Mesendoderm (in vitro differentiated cells): ENCODE measurements at regions not wholly inside any gene's neighbourhood (a gene's known extent, or its start where the extent isn't known, plus 50 kb on each side); places are given as distances from the start of the nearest gene placed in this dataset.

Experiments
- DNase-seq: peaks from one replicate; pipeline ENCODE4 v3.0.0; 2013
- H2AK5ac ChIP-seq: 2 replicates; pipeline ENCODE4 v1.6.1; 2013; ENCODE audit warnings: low read length, inconsistent platforms
- H2BK120ac ChIP-seq: 2 replicates; pipeline ENCODE4 v1.6.1; 2013; ENCODE audit warnings: low read depth, mild to moderate bottlenecking, low read length, moderate library complexity, mixed read lengths
- H2BK15ac ChIP-seq: replicated peaks from 2 replicates; pipeline ENCODE4 v1.6.1; 2013; ENCODE audit warnings: low read depth, mild to moderate bottlenecking, moderate library complexity
- H2BK5ac ChIP-seq: 2 replicates; pipeline ENCODE4 v1.6.1; 2013; ENCODE audit warnings: low read length, inconsistent platforms
- H3K18ac ChIP-seq: 2 replicates; pipeline ENCODE4 v1.6.1; 2013; ENCODE audit warnings: mild to moderate bottlenecking, low read length, mixed read lengths
- H3K23ac ChIP-seq: one replicate; pipeline ENCODE4 v1.6.1; 2013; ENCODE audit warnings: low read length
- H3K27ac ChIP-seq: 2 replicates; pipeline ENCODE4 v1.5.1; 2013; ENCODE audit warnings: low read depth, mild to moderate bottlenecking, inconsistent platforms, low read length, moderate library complexity
- H3K27me3 ChIP-seq: 2 replicates; pipeline ENCODE4 v1.6.1; 2013; ENCODE audit warnings: low read length, control low read depth, mild to moderate bottlenecking, inconsistent platforms; ENCODE audit not compliant: insufficient read depth, poor library complexity
- H3K36me3 ChIP-seq: 2 replicates; pipeline ENCODE4 v1.6.1; 2013; ENCODE audit warnings: low read length, inconsistent platforms; ENCODE audit not compliant: control insufficient read depth, insufficient read depth
- H3K4ac ChIP-seq: one replicate; pipeline ENCODE4 v1.6.1; 2013; ENCODE audit warnings: low read depth, mild to moderate bottlenecking, low read length, moderate library complexity
- H3K4me1 ChIP-seq: 2 replicates; pipeline ENCODE4 v1.6.1; 2013; ENCODE audit warnings: low read depth, low read length, inconsistent platforms; ENCODE audit not compliant: control insufficient read depth
- H3K4me2 ChIP-seq: 2 replicates; pipeline ENCODE4 v1.6.1; 2013; ENCODE audit warnings: low read length
- H3K4me3 ChIP-seq: 2 replicates; pipeline ENCODE4 v1.5.1; 2013; ENCODE audit warnings: mild to moderate bottlenecking, low read length
- H3K56ac ChIP-seq: one replicate; pipeline ENCODE4 v1.6.1; 2013; ENCODE audit warnings: low read length
- H3K79me1 ChIP-seq: 2 replicates; pipeline ENCODE4 v1.6.1; 2013; ENCODE audit warnings: low read length, inconsistent platforms
- H3K79me2 ChIP-seq: 2 replicates; pipeline ENCODE4 v1.6.1; 2013; ENCODE audit warnings: mild to moderate bottlenecking, low read length; ENCODE audit not compliant: control insufficient read depth, insufficient read depth
- H3K9ac ChIP-seq: 2 replicates; pipeline ENCODE4 v1.6.1; 2013; ENCODE audit warnings: low read length, inconsistent platforms
- H4K5ac ChIP-seq: one replicate; pipeline ENCODE4 v1.6.1; 2013; ENCODE audit warnings: low read length
- H4K8ac ChIP-seq: one replicate; pipeline ENCODE4 v1.6.1; 2013; ENCODE audit warnings: low read depth, mild to moderate bottlenecking, control low read depth, low read length, moderate library complexity
- WGBS: extraction: QIAGEN DNeasy Blood & Tissue Kit; methylation state at CpG from one replicate; pipeline ENCODE4 v1.1.7; 2013; ENCODE audit warnings: low lambda C conversion rate, missing lambda C conversion rate; ENCODE audit not compliant: insufficient coverage; ENCODE audit errors: extremely low coverage; 5-methylcytosine and 5-hydroxymethylcytosine counted together

DNA sequence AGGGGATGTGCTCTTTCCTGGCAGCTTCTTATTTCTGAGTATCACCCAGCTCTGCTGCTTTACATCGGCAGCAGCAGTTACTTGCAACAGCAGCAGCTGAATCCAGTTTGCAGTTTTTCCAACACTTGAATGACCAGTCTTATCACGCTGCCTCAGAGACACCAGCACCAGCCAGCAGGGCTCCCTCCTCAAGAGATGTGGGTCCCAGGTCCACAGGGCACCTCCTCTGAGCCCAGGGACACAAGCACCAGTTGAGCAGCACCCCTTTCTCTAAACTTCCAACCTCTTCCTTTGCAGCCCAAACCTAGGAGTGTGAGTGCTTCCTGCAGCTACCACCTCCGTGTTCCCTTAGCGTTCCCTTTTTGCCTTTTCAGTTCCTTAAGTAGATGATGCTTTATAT is 50.4 kb upstream of the YPEL5 start:
- H3K36me3 ChIP-seq, result no peaks in the 10 kb centered on the region
- no peak overlapping the region for H3K4me3 ChIP-seq
- no CpG with 5 or more reads among the region's 4 CpGs for whole genome bisulfite sequencing
- H2BK5ac ChIP-seq, result no peak overlapping the region
- no peak overlapping the region for H3K4me2 ChIP-seq
- no peak overlapping the region for H3K9ac ChIP-seq
- no peak overlapping the region for H2AK5ac ChIP-seq
- no peak overlapping the region for H3K27ac ChIP-seq
- H3K79me1 ChIP-seq, result no peaks in the 10 kb centered on the region
- H3K18ac ChIP-seq, result no peak overlapping the region
- no peak for DNase-seq
- H4K5ac ChIP-seq, result no peak overlapping the region
- no peak overlapping the region for H4K8ac ChIP-seq
- no peaks in the 10 kb centered on the region for H3K4me1 ChIP-seq
- H3K27me3 ChIP-seq, result no peaks in the 10 kb centered on the region
- H3K79me2 ChIP-seq, result no peaks in the 10 kb centered on the region
- H3K56ac ChIP-seq, result no peak overlapping the region
- no peak overlapping the region for H3K4ac ChIP-seq
- H2BK15ac ChIP-seq, result no peak overlapping the region
- no peak overlapping the region for H3K23ac ChIP-seq
- H2BK120ac ChIP-seq, result no peak overlapping the region
